Fibroblast of skin of back (primary cell): ENCODE measurements at regions not wholly inside any gene's neighbourhood (a gene's known extent, or its start where the extent isn't known, plus 50 kb on each side); places are given as distances from the start of the nearest gene placed in this dataset.
A peak's percentile ranks its signal among the peaks of the same experiment; 100 is the strongest.

Experiments
- DNase-seq: peaks from one replicate; pipeline ENCODE4 v3.0.0-alpha.2; 2013

DNA sequence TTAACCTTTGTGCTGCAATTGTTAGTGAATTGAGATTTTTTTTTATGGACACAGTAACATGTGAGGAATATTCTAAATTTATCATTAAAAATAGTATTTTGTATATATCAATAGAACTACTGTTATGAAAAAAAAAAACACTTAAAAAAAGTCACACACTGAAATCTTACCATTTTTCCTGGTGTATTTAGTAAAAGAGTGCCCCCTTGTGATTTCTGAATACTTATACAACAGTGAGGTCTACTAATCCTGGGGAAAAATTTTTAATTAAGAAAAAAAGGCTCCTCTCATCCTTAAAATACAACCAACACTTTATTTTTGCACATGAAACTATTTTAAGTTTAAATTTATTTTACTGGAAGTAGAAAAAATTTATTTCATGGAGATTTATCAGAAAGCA lies 56.4 kb upstream of the SPOCK3 start:
- DNase-seq = peak; percentile 6

DNA sequence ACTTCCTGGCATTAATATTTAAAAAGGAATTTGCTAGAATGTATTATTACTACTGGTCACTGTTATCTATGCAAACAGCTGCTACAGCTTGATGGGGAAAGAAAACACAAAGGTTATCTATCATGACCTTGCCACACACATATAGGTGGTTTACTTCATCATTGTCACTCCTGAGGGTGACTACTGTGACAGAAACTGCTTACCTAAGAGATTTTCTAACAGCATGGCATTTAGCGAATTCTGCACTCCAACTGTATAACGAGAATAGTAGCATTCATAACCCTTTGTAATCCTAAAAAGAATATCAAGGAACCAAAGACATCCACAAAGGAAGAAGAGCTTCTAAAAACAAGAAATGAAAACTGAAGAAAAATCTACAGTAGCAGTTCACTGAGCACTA lies 74.6 kb upstream of the SPOCK3 start:
- no peak for DNase-seq

DNA sequence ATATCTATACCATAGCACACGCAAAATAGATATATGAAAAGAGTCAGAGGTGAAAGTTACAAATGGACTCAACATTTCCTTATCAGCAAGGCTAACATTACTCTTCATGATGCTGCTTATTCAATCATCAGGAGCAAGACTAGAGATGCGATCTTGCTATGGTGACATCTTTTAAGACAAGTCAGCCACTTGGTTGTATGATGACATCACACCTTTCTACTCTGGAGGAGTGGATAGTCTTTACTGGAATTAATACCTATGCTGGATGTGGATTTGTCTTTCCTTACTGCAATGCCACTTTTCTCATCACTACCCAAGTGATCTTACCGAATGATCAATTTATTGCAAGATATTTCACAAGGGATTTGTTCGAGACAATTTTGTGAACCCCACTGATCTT lies 87.0 kb upstream of the SPOCK3 start:
- no peak for DNase-seq

DNA sequence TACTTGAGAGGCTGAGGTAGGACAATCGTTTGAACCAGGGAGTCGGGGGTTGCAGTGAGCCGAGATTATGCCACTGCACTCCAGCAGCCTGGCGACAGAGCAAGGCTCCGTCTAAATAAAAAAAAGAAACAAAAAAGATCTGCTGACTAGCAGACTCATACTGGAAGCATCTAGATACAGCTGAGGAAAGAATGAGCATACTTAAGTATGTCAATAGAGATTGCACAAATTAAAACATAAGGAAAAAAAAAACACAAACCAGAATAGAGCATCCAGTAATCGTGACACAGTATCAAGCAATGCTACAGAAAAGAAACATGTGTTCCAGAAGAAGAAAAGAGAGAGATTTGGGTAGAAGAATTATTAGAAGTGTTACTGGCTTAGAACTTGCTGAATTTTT lies 105.5 kb upstream of the SPOCK3 start:
- DNase-seq = no peak

DNA sequence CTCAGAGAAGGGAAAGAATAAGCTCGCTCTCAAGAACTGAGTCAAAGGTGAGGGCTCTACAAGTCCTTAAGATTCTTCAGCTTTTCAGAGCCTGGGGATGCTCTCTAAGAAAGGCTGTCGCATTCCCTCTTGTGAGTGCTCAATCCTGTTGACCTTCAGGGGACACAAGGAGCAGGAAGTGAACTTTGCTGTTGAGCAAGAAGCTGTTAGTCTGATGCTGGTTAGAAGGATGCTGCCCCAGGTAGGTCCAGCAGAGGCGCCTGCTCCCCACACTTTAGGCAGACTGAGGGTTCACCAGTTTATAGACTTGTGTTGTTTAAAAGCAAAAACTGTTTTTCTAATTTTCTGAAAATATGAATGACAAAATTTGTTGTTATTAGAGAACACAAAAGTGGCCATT lies 125.4 kb upstream of the SPOCK3 start:
- no peak for DNase-seq

DNA sequence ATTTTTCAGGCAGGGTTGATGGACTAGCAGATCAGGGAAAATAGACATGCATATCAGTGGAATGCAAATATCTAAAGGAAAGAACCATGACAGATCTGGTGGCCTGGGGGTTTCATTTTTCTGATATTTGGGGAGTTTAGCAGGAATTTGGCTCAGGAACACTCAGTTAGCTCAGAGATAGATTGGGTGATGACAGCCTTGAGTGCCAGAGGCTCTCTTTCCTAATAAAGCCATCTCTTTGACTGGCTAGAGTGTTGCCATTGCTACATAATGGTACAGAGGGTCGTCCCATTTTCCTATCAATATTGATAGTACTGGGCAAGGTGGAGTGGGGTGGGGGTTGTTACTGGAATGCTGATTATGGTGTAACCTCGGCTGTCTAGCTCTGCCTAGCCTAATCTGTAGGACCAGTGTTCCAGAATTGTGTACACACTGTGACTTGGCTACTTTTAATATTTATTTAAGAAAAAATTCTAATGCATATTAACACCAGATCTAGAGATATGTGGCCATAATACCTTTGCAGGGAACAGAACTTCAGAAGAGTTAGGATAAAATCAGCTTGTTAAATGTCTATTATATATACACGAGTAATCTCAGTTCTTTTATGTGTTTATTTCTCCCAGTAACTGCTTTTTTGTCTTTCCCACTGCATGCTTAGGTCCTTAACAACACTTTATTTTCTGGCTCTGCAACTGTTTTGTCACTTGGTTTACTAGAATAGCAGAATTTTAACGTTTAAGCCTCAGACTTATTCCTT lies 145.0 kb upstream of the SPOCK3 start:
- DNase-seq = no peak

DNA sequence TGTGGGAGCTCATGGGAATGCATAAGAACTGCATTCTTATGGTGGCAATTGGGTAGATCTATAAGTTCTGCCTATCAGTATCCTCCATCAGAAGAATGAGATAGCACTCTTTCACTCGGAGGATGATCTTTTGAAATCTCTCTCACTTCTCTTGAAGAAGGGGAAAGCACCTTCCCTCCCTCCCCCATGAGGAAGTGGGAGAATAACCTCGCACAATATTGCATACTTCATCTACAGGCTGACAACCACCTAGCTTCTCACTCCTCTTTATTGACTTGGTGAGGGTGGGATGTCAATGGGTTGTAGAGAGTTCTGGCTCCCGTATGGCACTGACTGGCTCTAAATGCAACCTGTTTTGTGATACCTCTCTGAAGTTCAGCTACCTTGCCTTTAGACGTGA lies 146.7 kb upstream of the SPOCK3 start:
- no peak for DNase-seq

DNA sequence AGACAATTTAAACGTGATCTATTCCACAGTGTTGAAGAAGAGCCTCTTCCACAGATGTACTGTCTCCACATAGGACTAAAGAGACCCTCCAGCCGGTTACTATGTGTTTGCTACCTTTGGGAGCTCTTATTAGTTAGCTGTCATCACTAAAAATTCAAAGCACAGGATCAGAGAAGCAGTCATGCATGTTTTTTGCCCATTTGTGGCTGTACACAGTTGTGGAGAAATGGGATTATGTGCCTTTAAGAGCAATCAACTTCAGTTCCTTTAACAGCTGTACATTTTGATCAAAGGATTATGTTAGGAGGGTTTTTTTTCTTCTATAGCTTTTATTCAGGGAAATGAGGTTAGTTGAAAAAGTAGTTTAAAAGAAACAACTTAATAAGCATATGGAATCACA lies 149.0 kb upstream of the SPOCK3 start:
- DNase-seq = no peak

DNA sequence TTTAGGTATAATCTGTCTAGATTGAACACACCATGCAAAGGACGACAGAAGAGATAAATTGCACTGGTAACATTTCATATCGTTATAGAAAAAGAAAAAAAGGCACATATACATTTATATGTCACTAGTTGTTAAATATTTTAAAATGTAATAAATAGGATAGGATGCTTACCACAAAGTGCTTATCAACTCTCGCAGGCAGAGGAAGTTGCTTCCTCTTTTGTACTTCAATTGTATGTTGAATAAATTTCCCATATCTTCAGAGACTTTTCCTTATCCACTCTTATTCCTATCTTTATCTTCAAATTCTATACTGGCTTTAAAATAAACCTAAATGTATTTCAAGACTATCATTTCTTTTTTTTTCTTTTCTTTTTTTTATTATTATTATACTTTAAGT lies 163.3 kb upstream of the SPOCK3 start:
- DNase-seq = no peak

DNA sequence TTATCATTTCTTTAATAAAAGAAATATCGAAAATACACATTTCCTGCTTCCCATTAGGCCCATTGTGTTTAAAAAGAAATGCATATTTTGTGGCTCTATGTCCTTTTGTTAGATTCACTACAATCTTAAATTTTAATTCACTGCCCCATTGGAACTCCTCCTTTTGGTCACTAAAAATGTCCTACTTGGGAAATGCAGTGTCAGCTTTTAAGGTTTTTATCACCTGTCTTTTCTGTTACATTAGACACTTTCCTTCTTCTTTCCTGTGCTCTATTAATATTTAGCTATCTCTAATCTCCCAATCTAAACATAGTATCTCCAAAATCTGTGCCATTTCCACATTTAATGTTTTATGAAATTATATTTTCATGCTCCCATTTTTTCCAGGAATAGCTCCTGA lies 164.9 kb upstream of the SPOCK3 start:
- no peak for DNase-seq

DNA sequence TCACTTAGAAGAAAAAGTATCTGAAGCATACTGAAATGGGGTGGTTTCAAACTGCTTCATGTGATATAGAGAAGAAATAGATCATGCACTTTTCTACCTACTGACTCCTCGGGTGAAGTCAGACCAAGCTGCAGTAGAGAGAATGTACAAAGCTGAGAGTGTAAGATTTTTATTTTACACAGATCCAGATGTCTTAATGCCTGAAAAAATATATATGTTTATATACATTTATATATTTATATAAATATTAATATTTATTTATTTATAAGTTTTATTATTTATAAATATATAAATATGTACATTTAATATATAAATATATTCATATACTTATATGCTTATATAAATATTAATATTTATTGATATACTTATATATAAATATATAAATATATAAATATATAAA lies 171.9 kb upstream of the SPOCK3 start:
- no peak for DNase-seq

DNA sequence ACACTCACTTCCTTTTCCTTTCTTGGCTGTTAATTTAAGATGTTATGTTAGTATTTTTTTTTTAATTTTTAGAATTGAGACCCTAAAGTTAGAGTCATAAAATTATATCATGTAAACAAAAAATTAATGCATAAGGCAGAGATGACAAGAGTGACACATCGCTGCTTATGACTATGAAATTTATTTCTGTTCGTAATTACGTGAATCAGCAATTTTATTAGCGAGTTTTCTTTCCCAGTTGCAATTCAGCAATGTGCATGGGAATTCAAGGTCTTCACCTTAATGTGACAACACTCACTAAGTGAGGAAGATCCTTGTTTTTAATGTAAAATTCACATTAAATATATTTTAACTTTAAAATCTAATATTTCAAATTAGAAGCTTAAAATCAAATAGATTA lies 181.2 kb upstream of the SPOCK3 start:
- no peak for DNase-seq

DNA sequence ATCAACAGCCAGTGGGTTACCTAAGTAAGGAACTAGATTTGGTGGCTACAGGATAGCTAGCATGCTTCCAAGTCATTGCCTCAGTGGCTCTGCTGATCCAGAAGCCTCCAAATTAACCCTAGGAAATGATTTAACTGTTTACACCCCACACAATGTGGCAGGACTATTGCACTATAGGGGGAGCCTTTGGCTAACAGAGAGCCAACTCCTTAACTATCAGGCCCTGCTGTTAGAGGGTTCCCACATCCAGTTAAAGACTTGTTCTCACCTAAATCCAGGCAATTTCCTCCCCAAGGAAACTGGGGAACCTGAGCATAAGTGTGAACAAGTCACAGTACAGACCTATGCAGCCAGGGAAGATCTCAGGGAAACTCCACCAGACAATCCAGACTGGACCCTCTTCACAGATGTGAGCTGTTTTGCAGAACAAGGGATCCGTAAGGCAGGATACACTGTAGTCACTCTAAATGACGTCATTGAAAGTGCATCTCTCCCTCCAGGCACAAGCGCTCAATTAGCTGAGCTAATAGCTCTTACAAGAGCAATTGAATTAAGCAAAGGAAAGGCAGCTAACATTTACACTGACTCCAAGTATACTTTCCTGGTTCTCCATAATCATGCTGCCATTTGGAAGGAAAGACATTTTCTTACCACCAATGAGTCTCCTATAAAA lies 185.3 kb upstream of the SPOCK3 start:
- no peak for DNase-seq

DNA sequence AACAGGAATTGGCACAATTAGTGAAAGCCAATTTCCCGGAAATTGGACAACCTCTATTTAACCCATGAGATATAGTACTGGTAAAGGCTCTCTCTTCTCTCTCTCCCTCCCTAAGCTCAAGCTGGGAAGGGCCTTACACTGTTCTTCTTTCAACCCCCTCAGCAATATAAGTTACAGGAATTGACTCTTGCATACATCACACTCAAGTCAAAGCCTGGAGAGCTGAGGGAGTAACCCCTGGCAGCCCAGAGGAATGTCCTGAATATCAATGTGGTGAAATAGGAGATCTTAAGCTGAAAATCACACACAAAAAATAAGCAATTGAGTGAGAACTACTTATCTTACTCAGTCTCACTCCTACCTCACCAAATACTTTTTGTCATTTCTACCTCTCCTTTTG lies 186.9 kb upstream of the SPOCK3 start:
- DNase-seq = no peak

DNA sequence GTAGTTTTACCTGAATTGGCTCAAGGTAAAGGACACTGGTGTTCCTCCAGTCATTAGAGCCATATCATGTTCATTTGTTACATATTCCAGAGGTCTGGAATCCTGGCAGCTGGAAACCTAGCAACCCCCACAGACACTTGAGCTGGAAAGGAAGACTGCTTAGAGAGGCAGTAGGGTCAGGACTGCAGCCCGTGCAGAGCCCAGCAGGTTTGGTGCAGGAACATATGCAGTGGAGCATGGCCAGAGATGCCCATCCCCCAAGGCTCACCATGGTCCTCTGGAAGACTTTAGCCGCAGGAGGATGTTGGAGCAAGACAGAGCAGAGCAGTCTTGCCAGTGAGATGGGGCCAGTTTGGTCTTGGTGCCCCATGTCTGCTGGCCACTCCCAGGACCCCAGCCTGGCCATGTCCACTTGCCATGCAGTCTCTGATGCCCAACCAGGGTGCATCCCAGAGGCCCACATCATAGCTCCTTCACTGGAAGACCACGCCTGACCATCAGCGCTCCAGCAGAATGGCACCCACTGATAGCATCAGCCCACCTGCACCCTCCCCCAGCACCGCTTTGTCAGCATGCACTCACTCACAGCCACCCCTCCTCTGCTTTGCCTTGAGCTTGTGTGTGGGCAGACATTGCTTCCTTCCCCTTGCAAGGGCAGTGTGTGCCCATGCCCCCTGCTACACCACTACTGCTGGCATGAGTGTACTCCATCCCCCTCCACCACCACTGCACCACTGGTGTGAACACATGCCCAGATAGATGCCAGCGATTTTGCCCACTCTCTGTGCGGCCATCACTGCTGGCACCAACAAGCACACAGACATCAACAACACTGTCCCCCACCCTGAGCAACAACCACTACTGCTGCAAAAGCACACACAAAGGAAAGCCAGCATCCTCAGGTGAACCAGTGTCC lies 190.3 kb upstream of the SPOCK3 start:
- no peak for DNase-seq

DNA sequence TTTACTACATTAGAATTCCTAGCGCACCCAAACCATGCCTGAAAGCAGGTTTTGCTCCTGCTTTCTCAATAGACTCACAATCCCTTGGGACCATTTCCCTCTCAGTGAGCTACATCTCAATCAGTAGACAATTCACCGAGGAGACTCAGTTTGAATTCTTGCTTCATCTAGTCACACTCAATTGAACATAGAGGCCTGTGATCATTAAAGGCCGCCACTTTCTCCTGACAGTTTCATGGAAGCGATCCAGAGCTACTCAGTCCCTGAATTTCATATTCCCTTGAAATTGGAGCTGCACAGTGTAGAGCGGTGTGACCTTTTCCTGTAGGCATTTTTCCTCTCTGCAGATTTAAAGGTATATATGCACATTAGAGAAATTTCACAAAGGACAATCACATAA lies 193.9 kb upstream of the SPOCK3 start:
- no peak for DNase-seq

DNA sequence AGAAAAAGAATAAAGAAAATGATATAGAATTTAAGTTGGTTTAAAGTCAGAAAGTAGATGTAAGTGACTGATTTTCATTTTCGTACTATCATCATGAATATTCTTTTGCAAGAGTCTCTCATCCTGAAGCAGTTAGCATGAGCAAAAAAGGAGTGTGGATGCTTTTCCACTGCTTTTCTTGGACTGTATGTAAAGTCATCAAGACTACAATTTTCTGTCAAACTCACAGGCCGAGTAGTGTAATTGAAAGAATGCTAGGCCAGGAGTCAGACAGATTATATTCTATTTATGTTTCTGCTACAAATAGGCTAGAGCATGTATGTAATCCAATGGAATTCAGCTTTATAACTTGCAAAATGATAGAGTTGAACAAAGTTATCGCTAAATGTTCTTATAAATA lies 197.1 kb upstream of the SPOCK3 start:
- no peak for DNase-seq

DNA sequence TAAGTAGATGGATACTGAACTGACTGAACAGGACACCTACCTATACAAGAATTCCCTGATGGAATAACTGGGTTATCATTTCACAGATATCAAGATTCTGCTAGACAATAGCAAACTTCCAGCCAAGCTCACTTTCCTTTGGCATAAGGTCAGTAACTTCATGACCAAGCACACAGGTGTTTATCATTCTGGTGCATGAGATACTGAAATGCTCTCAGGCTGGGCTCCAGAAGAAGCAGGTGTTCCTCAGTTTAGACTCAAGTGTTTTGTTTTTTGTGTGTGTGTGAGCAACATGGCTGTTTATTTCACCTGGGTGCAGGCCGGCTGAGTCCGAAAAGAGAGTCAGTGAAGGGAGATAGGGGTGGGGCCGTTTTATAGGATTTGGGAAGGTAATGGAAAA lies 201.5 kb upstream of the SPOCK3 start:
- DNase-seq = no peak

DNA sequence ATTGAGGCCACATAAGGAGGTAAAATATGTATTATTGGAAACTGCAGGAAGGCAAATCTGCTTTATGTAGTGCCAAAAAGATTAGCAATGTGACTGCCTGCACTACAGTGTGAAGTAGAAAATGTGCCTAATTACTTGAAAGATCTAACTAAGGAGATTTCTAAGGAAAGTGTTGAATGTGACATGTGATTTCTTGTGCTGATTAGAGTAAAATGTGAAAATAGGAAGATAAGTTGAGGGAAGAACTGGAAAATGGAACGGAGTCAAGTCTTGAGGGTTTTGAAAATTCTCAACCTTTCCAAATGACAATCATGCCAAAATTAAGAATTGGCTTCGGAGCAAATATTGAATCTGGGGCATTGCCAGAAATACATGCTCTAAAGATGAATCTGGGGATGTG lies 209.5 kb upstream of the SPOCK3 start:
- DNase-seq = no peak

DNA sequence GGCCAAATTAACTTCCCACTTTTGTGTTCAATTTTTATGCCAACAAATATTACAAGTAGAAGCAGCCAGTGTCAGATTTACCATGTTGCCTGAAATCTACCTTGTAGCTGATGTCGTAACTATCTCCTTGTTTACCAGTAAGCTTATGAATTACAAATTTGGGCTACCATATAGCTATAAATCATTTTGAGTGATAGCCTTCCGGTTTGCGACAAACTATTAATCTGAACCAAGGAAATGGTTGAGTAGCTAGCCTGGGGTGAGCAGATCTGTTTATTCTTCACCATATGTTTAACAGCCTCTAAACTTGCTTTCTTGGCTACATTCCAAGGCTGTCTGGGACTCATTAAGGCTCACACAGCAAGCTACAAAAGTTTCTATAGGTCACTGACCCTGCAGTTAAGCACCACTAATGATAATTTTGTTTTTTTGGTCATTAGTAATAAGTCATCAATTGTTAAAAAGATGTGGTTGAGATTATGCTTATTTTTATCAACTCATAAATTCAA lies 218.7 kb upstream of the SPOCK3 start:
- no peak for DNase-seq

DNA sequence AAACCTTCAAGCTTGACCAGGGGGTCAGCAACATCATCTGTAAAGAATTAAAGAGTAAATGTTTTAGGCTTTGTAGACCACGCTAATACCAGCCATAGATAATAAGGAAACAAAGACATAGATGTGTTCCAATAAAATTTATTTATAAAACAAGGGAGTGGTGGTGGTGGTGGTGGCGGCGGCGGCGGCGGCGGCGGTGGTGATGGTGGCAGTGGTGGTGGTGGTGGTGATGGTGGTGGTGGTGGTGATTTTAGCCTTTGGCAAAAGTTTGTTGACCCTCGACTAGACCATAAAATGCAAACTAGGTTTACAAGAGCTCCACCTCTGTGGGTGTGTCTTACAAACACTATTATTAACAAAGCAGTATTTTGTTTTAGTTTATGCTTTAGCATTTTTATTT lies 222.3 kb upstream of the SPOCK3 start:
- DNase-seq = no peak

DNA sequence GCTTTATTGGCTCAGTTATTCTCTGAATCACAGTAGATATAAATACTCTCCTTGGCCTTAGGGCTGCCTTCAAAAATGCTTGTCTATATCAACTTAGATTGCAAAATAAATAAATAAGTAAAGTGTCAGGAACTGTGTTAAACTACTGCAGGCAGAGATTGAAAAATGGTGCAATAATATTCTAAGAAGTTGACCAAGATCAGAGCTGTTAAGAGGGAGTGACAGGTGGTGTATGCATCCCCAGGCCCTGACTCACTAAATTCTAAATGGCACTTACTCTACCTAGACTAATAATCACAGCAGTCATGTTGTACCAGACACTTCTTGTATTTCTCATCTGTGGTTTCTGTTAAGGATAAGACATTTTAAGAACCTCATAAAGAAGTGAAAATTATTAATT lies 235.1 kb upstream of the SPOCK3 start:
- no peak for DNase-seq

DNA sequence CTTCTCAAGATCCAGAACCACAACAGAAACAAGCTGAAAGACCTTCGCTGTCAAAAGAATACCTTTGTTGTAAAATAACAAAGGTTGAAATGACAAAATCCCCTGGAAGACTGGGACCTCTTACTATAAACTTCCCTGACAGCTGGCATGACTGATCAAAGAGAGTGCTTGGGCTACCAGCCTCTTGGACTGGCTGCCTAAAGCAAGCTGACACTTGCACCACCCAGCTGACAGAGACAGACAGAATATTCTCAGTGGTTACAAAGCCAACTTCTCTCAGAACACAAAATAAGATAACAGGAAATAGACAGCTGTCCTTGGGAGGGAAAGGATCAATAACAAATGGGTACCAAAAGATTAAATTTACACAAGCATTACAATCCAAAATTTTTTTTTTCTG lies 241.7 kb upstream of the SPOCK3 start:
- DNase-seq = no peak
